Pancreas (tissue), 10 donors: ENCODE measurements at regions not wholly inside any gene's neighbourhood (a gene's known extent, or its start where the extent isn't known, plus 50 kb on each side); places are given as distances from the start of the nearest gene placed in this dataset.

Experiments used
- ATAC-seq, 4 donors: fragments of 200-7000 bp; cut with Tn5 transposase; one replicate each; pipeline versions ENCODE4 v1.8.0 to v1.9.1; 2020; ENCODE audit warnings: mild to moderate bottlenecking in 4 of 4, moderate library complexity in 4 of 4
- DNase-seq, 6 donors: peaks; one replicate each; pipeline ENCODE4 v3.0.0-alpha.2; 2020
- FAIRE-seq: peaks from 2 replicates; lab custom pipeline; 2012; peaks lifted over from hg19 to GRCh38; lab: Jason Lieb, UNC
- H3K27ac ChIP-seq, 4 donors: fragments of 200-600 bp; sonication (generic); 1 replicate in 3 of 4; 2 replicates in 1 of 4; pipeline versions ENCODE4 v1.5.0 to v1.8.0; 2020
- H3K27me3 ChIP-seq, 4 donors: fragments of 200-600 bp; one replicate each; pipeline ENCODE4 v1.8.0; 2021
- H3K36me3 ChIP-seq, 3 donors: fragments of 200-600 bp; sonication (generic) in 1 of 3; one replicate each; pipeline versions ENCODE4 v1.5.0 to v1.8.0; 2020 to 2021
- H3K4me1 ChIP-seq, 3 donors: fragments of 200-600 bp; one replicate each; pipeline ENCODE4 v1.8.0; 2021
- H3K4me3 ChIP-seq, 4 donors: fragments of 200-600 bp; sonication (generic) in 2 of 4; one replicate each; pipeline versions ENCODE4 v1.5.0 to v1.8.0; 2020 to 2021
- H3K9me3 ChIP-seq, 4 donors: fragments of 200-600 bp; one replicate each; pipeline ENCODE4 v1.8.0; 2021
- whole genome bisulfite sequencing, 2 donors: extraction: QIAGEN DNeasy Blood & Tissue Kit; methylation state at CpG; one replicate each; pipeline ENCODE4 v1.1.7; 2013; 5-methylcytosine and 5-hydroxymethylcytosine counted together
- intact Hi-C, 3 donors: fragments of 100-400 bp; cut with DNase I; formaldehyde crosslinking; loops; one replicate each; pipeline versions ENCODE4 v1.11.1 to v1.14.2; 2022
- TF ChIP-seq, protein P1 (sequence below), 4 donors: fragments of 200-600 bp; sonication (generic) in 3 of 4; IDR thresholded peaks; one replicate each; pipeline versions ENCODE4 v1.5.0 to v1.8.0; 2021; ENCODE audit warnings: antibody characterized with exemption in 4 of 4
- donor health status: healthy with polysubstance abuse.
- donor health status: DM: no; HTN: no; CAD: no; lungs with moderate emphysema.
- donor health status: DM: no; HTN: no; CAD: no.
- donor health status: control.
- donor health status: control.
- donor health status: Bipolar disorder and iron deficiency.
- donor health status: DM: yes; HTN: yes; CAD: no.
- donor health status: DM: no; HTN: no; CAD: no.
- donor health status: DM: no; HTN: no; CAD: no.
- donor health status: DM: yes; HTN: yes; CAD: no.

DNA sequence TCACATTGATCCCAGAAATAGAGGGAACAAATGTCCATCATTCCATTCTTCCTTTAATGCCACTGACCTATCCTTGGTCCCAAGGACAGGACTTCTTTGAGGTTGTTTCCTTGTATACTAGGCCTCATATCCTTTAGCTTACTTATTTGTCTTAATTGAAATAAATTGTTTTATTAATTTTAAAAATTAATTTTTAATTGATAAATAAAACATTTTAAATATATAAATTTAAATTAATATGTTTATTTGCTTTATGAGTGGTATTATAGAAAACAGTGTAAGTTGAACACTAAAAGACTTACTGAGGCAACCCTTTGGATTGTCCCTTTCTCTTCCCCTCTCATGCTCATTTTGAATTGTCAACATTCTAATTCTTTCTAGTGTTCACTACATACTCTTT is 556.9 kb upstream of the NUDT12 start:
- Histone ChIP-seq H3K4me3 (no peak overlapping the region), H3K27me3 (no peaks in the 10 kb centered on the region), H3K9me3 (no peaks in the 10 kb centered on the region), H3K36me3 (no peaks in the 10 kb centered on the region), H3K27ac (no peak overlapping the region), H3K4me1 (no peaks in the 10 kb centered on the region)
- no peak for DNase-seq
- intact Hi-C loops, result no loop called here
- TF ChIP-seq, protein P1, sequence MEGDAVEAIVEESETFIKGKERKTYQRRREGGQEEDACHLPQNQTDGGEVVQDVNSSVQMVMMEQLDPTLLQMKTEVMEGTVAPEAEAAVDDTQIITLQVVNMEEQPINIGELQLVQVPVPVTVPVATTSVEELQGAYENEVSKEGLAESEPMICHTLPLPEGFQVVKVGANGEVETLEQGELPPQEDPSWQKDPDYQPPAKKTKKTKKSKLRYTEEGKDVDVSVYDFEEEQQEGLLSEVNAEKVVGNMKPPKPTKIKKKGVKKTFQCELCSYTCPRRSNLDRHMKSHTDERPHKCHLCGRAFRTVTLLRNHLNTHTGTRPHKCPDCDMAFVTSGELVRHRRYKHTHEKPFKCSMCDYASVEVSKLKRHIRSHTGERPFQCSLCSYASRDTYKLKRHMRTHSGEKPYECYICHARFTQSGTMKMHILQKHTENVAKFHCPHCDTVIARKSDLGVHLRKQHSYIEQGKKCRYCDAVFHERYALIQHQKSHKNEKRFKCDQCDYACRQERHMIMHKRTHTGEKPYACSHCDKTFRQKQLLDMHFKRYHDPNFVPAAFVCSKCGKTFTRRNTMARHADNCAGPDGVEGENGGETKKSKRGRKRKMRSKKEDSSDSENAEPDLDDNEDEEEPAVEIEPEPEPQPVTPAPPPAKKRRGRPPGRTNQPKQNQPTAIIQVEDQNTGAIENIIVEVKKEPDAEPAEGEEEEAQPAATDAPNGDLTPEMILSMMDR (IDR thresholded peaks at IDR 0.05), result no peak
- no peak for ATAC-seq
- FAIRE-seq, result no peak

DNA sequence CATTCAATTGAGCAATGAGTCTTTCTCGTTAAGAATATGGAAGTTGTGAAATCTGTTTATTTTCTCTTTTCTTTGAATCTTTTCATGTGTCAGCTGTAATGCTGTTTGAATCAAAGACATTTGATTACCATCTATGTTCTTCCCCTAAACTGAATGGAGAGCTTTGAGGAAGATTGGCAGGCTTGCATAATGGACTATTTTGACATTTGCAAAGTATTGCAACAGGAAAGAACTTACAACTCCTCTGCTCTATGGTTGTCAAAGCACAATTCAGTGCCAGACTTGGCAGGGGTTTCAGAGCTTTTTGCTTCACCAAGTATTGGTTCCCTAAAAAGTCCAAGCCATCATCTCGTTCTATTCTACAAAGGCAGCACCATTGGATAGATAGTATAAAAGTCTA is 549.0 kb upstream of the NUDT12 start:
- intact Hi-C loops, result no loop called here
- H3K27me3 ChIP-seq, result no peaks in the 10 kb centered on the region
- FAIRE-seq, result no peak
- DNase-seq, result no peak
- H3K9me3 ChIP-seq, result no peaks in the 10 kb centered on the region
- H3K36me3 ChIP-seq, result no peaks in the 10 kb centered on the region
- WGBS, 2 donors, result 70 to 74% methylated on average over 2 of the region's 2 CpGs
- H3K4me1 ChIP-seq, result no peaks in the 10 kb centered on the region
- TF ChIP-seq, protein P1 (IDR thresholded peaks at IDR 0.05), result no peak
- no peak overlapping the region for H3K27ac ChIP-seq
- ATAC-seq, result no peak
- no peak overlapping the region for H3K4me3 ChIP-seq

DNA sequence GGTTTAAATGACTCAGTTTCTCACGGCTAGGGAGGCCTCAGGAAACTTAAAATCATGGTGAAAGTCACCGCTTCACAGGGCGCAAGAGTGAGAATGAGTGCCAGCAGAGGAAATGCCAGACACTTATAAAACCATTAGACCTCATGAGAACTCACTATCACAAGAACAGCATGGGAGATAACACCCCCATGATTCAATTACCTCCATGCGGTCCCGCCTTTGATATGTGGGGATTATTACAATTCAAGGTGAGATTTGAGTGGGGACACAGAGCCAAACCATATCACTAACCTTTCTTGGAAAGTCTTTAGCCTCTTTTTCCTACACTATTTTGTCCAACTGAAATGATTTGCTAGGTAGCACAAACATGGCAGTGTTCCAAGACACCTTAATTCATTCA is 533.9 kb upstream of the NUDT12 start:
- WGBS, 2 donors, result 71 to 77% methylated on average over 5 of the region's 5 CpGs
- ATAC-seq (no peak), DNase-seq (no peak), FAIRE-seq (no peak)
- H3K27me3 ChIP-seq, result no peaks in the 10 kb centered on the region
- H3K4me3 ChIP-seq, result no peak overlapping the region
- intact Hi-C loops, result no loop called here
- no peaks in the 10 kb centered on the region for H3K9me3 ChIP-seq
- TF ChIP-seq, protein P1 (IDR thresholded peaks at IDR 0.05), result no peak
- no peaks in the 10 kb centered on the region for H3K4me1 ChIP-seq
- H3K36me3 ChIP-seq, result no peaks in the 10 kb centered on the region
- H3K27ac ChIP-seq, result no peak overlapping the region

DNA sequence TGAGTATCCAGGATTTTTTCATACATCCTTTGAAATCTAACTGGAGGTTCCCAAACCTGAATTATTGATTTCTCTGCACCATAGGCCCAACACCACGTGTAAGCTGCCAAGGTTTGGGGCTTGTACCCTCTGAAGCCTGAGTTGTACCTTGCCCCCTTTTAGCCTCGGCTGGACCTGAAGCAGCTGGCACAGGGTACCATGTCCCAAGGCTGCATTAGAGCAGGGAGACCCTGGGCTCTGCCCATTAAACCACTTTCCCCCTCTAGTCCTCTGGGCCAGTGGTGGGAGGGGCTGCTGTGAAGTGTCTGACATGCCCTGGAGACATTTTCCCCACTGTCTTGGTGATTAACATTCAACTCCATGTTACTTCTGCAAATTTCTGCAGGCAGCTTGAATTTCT is 532.9 kb upstream of the NUDT12 start:
- TF ChIP-seq, protein P1 (IDR thresholded peaks at IDR 0.05), result no peak
- 51 to 54% methylated on average over 2 of the region's 2 CpGs for WGBS, 2 donors
- Histone ChIP-seq H3K27me3 (no peaks in the 10 kb centered on the region), H3K4me3 (no peak overlapping the region), H3K36me3 (no peaks in the 10 kb centered on the region), H3K9me3 (no peaks in the 10 kb centered on the region), H3K27ac (no peak overlapping the region), H3K4me1 (no peaks in the 10 kb centered on the region)
- FAIRE-seq (no peak), ATAC-seq (no peak), DNase-seq (no peak)
- intact Hi-C loops, result no loop called here

DNA sequence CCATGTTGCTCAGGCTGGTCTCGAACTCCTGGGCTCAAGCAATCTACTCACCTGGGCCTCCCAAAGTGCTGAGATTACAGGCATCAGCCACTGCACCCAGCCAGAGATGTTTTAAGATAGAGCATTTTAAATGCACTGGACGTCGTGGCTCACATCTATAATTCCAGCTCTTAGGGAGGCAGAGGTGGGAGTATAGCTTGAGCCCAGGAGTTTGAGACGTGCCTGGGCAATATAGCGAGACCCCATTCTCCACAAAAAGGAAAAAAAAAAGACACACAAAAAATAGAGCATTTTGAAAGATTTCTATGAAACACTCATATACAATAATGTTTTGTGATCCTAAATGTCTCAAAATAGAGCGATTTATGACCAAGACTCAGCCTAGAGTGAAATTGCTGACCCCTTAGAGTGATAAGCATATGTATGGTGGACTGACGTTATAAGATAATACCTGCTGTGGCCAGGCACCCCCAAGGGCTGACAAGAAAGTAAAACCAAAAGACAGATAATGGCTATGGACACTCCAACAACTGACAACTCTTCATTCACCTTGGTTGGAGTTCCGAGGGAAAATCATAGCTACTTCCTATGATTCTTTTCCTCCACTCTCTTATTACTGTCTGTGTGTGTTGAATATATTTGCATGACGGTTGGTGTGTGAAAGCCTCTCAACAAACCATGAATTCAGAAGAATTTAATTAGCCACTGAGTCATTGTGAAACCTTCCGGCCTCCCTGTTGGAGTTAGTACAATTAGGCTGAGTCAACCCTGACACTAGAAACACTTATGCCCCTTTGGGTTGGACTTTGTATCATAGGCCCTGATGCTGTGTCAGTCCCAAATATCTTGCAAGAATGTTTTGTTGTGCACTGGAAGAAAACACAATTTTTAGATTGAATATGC is 526.5 kb upstream of the NUDT12 start:
- intact Hi-C loops, result no loop called here
- Histone ChIP-seq H3K4me3 (no peak overlapping the region), H3K9me3 (no peaks in the 10 kb centered on the region), H3K4me1 (no peaks in the 10 kb centered on the region), H3K27me3 (no peaks in the 10 kb centered on the region), H3K27ac (no peak overlapping the region), H3K36me3 (no peaks in the 10 kb centered on the region)
- 73 to 86% methylated on average over 10 of the region's 10 CpGs for WGBS, 2 donors
- no peak for ATAC-seq
- no peak for DNase-seq
- TF ChIP-seq, protein P1 (IDR thresholded peaks at IDR 0.05), result no peak
- no peak for FAIRE-seq
